Hepatocyte (in vitro differentiated cells): ENCODE measurements at regions not wholly inside any gene's neighbourhood (a gene's known extent, or its start where the extent isn't known, plus 50 kb on each side); places are given as distances from the start of the nearest gene placed in this dataset.

Experiments used
- DNase-seq: peaks from one replicate; pipeline ENCODE4 v3.0.0-alpha.2; 2016; ENCODE audit warnings: low spot score
- H2AFZ ChIP-seq: fragments of 200-600 bp; sonication (generic); 2 replicates; pipeline ENCODE4 v1.6.0; 2016; ENCODE audit warnings: antibody characterized with exemption, mild to moderate bottlenecking
- H3K27ac ChIP-seq: fragments of 200-600 bp; sonication (generic); 2 replicates; pipeline ENCODE4 v1.5.1; 2016; ENCODE audit warnings: mild to moderate bottlenecking
- H3K27me3 ChIP-seq: fragments of 200-600 bp; sonication (generic); 2 replicates; pipeline ENCODE4 v1.6.1; 2016
- H3K36me3 ChIP-seq: fragments of 200-600 bp; sonication (generic); replicated peaks from 2 replicates; pipeline ENCODE4 v1.5.1; 2016; ENCODE audit warnings: low read depth; ENCODE audit not compliant: insufficient read depth
- H3K4me1 ChIP-seq: fragments of 200-600 bp; sonication (generic); 2 replicates; pipeline ENCODE4 v1.5.1; 2016; ENCODE audit warnings: mild to moderate bottlenecking, moderate library complexity; ENCODE audit not compliant: insufficient read depth
- H3K4me2 ChIP-seq: fragments of 200-600 bp; sonication (generic); 2 replicates; pipeline ENCODE4 v1.6.0; 2016
- H3K4me3 ChIP-seq: fragments of 200-600 bp; sonication (generic); 2 replicates; pipeline ENCODE4 v1.5.1; 2016; ENCODE audit warnings: mild to moderate bottlenecking
- H3K79me2 ChIP-seq: fragments of 200-600 bp; sonication (generic); 2 replicates; pipeline ENCODE4 v1.6.0; 2017; ENCODE audit warnings: mild to moderate bottlenecking
- H3K9me2 ChIP-seq: fragments of 200-600 bp; sonication (generic); replicated peaks from 2 replicates; pipeline ENCODE4 v1.6.0; 2017; ENCODE audit warnings: mild to moderate bottlenecking; ENCODE audit not compliant: insufficient read depth
- H3K9me3 ChIP-seq: fragments of 200-600 bp; sonication (generic); 2 replicates; pipeline ENCODE4 v1.5.1; 2016; ENCODE audit warnings: low read depth, mild to moderate bottlenecking
- H4K20me1 ChIP-seq: fragments of 200-600 bp; sonication (generic); 2 replicates; pipeline ENCODE4 v1.6.0; 2016; ENCODE audit warnings: mild to moderate bottlenecking; ENCODE audit not compliant: insufficient read depth, poor library complexity, severe bottlenecking
- CTCF ChIP-seq: fragments of 200-600 bp; sonication (generic); IDR thresholded peaks from 2 replicates; pipeline ENCODE4 v1.5.1; 2016; ENCODE audit warnings: antibody characterized with exemption, mild to moderate bottlenecking; ENCODE audit not compliant: poor library complexity
- EZH2 ChIP-seq: fragments of 200-600 bp; sonication (generic); IDR thresholded peaks from 2 replicates; pipeline ENCODE4 v1.6.1; 2016; ENCODE audit warnings: antibody characterized with exemption, mild to moderate bottlenecking, borderline replicate concordance
- EZH2phosphoT487 ChIP-seq: fragments of 200-600 bp; sonication (generic); IDR thresholded peaks from one replicate; pipeline ENCODE4 v1.6.1; 2018; ENCODE audit warnings: antibody characterized with exemption, mild to moderate bottlenecking, low read depth, moderate library complexity; ENCODE audit not compliant: unreplicated experiment, severe bottlenecking
- WGBS: methylation state at CpG from one replicate; pipeline ENCODE4 v1.1.6; 2016; ENCODE audit warnings: low lambda C conversion rate; ENCODE audit errors: missing lambda C conversion rate; 5-methylcytosine and 5-hydroxymethylcytosine counted together

DNA sequence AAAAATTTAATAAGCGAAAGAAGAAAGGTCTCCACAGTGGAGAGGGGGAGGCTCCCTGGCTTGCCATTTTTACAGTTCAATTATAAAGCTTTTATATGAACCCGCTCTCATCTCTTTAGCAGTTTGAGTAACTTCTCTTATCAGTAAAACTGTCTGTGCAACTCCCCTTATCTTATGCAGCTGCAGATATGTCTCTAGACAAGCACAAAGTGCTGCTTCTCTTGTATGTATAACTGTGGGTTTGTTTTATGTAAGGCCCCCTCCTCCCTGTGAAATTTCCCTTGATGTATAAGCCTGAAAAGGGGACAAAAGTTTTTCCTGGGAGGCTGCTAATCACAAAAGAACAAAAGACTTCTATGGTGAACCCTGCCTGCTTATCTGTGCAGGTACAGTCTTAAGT is 90.2 kb upstream of the USP9Y start:
- Histone ChIP-seq H3K9me3 (no peaks in the 10 kb centered on the region), H3K27me3 (no peaks in the 10 kb centered on the region), H4K20me1 (no peaks in the 10 kb centered on the region), H2AFZ (no peak overlapping the region), H3K4me1 (no peaks in the 10 kb centered on the region), H3K79me2 (no peaks in the 10 kb centered on the region), H3K36me3 (no peaks in the 10 kb centered on the region), H3K4me3 (no peak overlapping the region), H3K27ac (no peak overlapping the region), H3K4me2 (no peak overlapping the region), H3K9me2 (no peaks in the 10 kb centered on the region)
- no peak for DNase-seq
- no CpG with 5 or more reads among the region's 2 CpGs for WGBS
- no peak for TF ChIP-seq CTCF
- TF ChIP-seq EZH2phosphoT487: no peak
- no peak for TF ChIP-seq EZH2

DNA sequence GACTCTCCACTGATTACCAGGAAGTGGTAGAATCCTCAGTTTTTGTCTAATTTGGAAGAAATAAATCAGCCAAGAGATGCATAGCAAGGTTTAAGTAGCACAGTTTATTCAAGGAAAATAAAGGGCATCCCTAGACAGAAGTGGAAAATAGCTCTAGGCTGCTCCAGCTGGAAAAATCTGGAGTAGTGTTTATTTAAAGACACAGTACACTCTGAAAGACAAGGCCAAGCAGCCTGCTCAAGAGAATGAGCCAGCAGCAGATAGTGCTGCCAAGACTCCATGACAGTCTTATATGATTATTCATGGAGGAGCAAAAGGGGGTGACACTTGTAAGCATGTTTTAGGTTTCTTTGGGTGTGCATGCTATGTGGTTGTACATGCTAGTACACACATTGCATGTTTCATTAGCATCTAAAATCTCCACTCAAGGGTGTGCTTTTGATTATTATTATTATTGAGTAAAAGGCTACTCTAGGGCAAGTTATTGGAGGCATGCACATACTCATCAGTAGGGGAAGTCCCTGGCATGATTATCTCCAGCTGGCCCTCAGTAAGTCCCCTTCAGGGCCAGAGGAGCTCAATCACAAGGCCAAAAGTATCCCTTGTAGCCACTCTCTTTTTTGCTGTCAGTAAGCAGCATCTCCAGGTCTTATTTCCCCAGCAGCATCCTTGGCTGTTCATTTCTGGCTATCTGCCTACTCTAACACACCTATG is 85.1 kb upstream of the USP9Y start:
- Histone ChIP-seq H3K4me3 (no peak overlapping the region), H3K9me3 (no peaks in the 10 kb centered on the region), H2AFZ (no peak overlapping the region), H3K9me2 (no peaks in the 10 kb centered on the region), H3K79me2 (no peaks in the 10 kb centered on the region), H3K27ac (no peak overlapping the region), H3K4me2 (no peak overlapping the region), H4K20me1 (no peaks in the 10 kb centered on the region), H3K36me3 (no peaks in the 10 kb centered on the region), H3K27me3 (no peaks in the 10 kb centered on the region), H3K4me1 (no peaks in the 10 kb centered on the region)
- no peak for TF ChIP-seq CTCF
- no peak for TF ChIP-seq EZH2
- TF ChIP-seq EZH2phosphoT487: no peak
- no peak for DNase-seq

- no peak for DNase-seq
- H4K20me1 ChIP-seq: no peaks in the 10 kb centered on the region
- H3K4me3 ChIP-seq: no peak overlapping the region
- no peaks in the 10 kb centered on the region for H3K79me2 ChIP-seq
- TF ChIP-seq CTCF: no peak
- TF ChIP-seq EZH2phosphoT487: no peak
- no peak for TF ChIP-seq EZH2
- H3K27me3 ChIP-seq: no peaks in the 10 kb centered on the region
- H3K9me3 ChIP-seq: no peaks in the 10 kb centered on the region
- no CpG with 5 or more reads among the region's 16 CpGs for WGBS
- no peak overlapping the region for H3K4me2 ChIP-seq
- no peak overlapping the region for H3K27ac ChIP-seq
- H3K4me1 ChIP-seq: no peaks in the 10 kb centered on the region
- H3K9me2 ChIP-seq: no peaks in the 10 kb centered on the region
- H3K36me3 ChIP-seq: no peaks in the 10 kb centered on the region
- no peak overlapping the region for H2AFZ ChIP-seq
These were observed 79.5 kb upstream of the USP9Y start for GRCh38 chrY:12621454-12622081.

- no peaks in the 10 kb centered on the region for H3K9me3 ChIP-seq
- no peaks in the 10 kb centered on the region for H3K4me1 ChIP-seq
- no peaks in the 10 kb centered on the region for H3K36me3 ChIP-seq
- H3K27me3 ChIP-seq: no peaks in the 10 kb centered on the region
- no peak for TF ChIP-seq EZH2phosphoT487
- no peak overlapping the region for H3K4me2 ChIP-seq
- H4K20me1 ChIP-seq: no peaks in the 10 kb centered on the region
- no CpG with 5 or more reads among the region's 1 CpG for WGBS
- no peak overlapping the region for H3K27ac ChIP-seq
- no peaks in the 10 kb centered on the region for H3K79me2 ChIP-seq
- H3K9me2 ChIP-seq: no peaks in the 10 kb centered on the region
- no peak for DNase-seq
- no peak overlapping the region for H3K4me3 ChIP-seq
- H2AFZ ChIP-seq: no peak overlapping the region
These were observed 77.8 kb upstream of the USP9Y start for GRCh38 chrY:12623204-12623603.
